PFSK-1 (cell line): ENCODE measurements at regions not wholly inside any gene's neighbourhood (a gene's known extent, or its start where the extent isn't known, plus 50 kb on each side); places are given as distances from the start of the nearest gene placed in this dataset.
A peak's percentile ranks its signal among the peaks of the same experiment; 100 is the strongest.

Experiments used
- FOXP2 ChIP-seq: optimal IDR thresholded peaks from 2 replicates; pipeline ENCODE3; 2011; ENCODE audit warnings: borderline replicate concordance, control low read depth, inconsistent platforms; ENCODE audit not compliant: insufficient read depth; ENCODE audit errors: extremely low read length, extremely low read depth
- POLR2AphosphoS5 ChIP-seq: IDR thresholded peaks from 2 replicates; pipeline ENCODE4 v1.6.1; 2012; ENCODE audit warnings: low read depth, mild to moderate bottlenecking, control low read depth, low read length, moderate library complexity
- REST ChIP-seq, 2 experiments: IDR thresholded peaks; 2 replicates each; pipeline versions ENCODE4 v1.6.1 to v1.8.0; 2011 to 2012; ENCODE audit warnings: low read depth in 2 of 2, low read length in 2 of 2, control low read depth in 1 of 2, inconsistent platforms in 1 of 2, mild to moderate bottlenecking in 1 of 2, moderate library complexity in 1 of 2; ENCODE audit not compliant: insufficient read depth in 1 of 2
- SIN3A ChIP-seq: IDR thresholded peaks from 2 replicates; pipeline ENCODE4 v1.6.1; 2012; ENCODE audit warnings: mild to moderate bottlenecking, low read length, moderate library complexity, borderline replicate concordance; ENCODE audit not compliant: insufficient read depth
- TAF1 ChIP-seq: IDR thresholded peaks from 2 replicates; pipeline ENCODE4 v1.6.1; 2012; ENCODE audit warnings: low read length, control low read depth, borderline replicate concordance; ENCODE audit not compliant: insufficient read depth

DNA sequence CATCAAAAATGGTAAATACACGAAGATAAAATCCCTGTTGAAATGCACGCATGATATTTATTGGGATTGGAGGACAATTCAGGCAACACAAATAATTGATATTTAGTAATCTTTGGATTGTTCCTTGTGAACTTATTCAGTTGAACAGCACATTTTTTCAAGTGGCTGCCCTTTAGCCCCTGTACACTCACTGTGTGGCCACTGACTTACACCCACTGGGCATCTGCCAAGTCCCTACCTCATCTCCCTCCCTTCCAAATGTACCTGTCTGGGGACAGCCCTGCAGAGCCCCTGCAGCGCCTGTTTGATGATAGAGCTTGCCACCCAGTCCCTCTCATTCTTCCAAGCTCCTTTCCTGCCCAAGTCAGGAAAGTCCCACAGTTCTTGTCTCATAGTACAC, 154.3 kb downstream of the GLUL start:
- TF ChIP-seq TAF1 (no peak), REST (IDR thresholded peaks at IDR 0.05; ENCODE audit: insufficient read depth in 1 of 2, low read depth in 2 of 2, low read length in 2 of 2) (no peak), POLR2AphosphoS5 (no peak)

GRCh38 chr1:182236651-182237077, 154.9 kb downstream of the GLUL start:
- TF ChIP-seq POLR2AphosphoS5 (no peak), TAF1 (no peak), REST (IDR thresholded peaks at IDR 0.05; ENCODE audit: insufficient read depth in 1 of 2, low read depth in 2 of 2, low read length in 2 of 2) (no peak), FOXP2 (no peak), SIN3A (no peak)

GRCh38 chr1:182235952-182236650, 155.5 kb downstream of the GLUL start:
- 0 out of 4 replicates have a peak, but pooled peaks of 1 of the 2 experiments have one; percentile 47 for TF ChIP-seq REST (IDR thresholded peaks at IDR 0.05; ENCODE audit: insufficient read depth in 1 of 2, low read depth in 2 of 2, low read length in 2 of 2)
- no peak for TF ChIP-seq SIN3A
- no peak; the same call in 1 of the 2 replicates for TF ChIP-seq POLR2AphosphoS5
- TF ChIP-seq FOXP2 = no peak
- TF ChIP-seq TAF1 = no peak

- TF ChIP-seq POLR2AphosphoS5 = no peak
- no peak for TF ChIP-seq TAF1
- no peak for TF ChIP-seq SIN3A
- no peak for TF ChIP-seq REST (IDR thresholded peaks at IDR 0.05; ENCODE audit: insufficient read depth in 1 of 2, low read depth in 2 of 2, low read length in 2 of 2)
- no peak for TF ChIP-seq FOXP2
Observed at GRCh38 chr1:182235604-182235951, 156.0 kb downstream of the GLUL start.

GRCh38 chr1:182229921-182230491, 161.6 kb downstream of the GLUL start:
- TF ChIP-seq FOXP2 (no peak), SIN3A (no peak), TAF1 (no peak), REST (IDR thresholded peaks at IDR 0.05; ENCODE audit: insufficient read depth in 1 of 2, low read depth in 2 of 2, low read length in 2 of 2) (0 out of 4 replicates have a peak, but pooled peaks of 1 of the 2 experiments have one; percentile 24)
